Neural progenitor cell (in vitro differentiated cells): ENCODE measurements at regions not wholly inside any gene's neighbourhood (a gene's known extent, or its start where the extent isn't known, plus 50 kb on each side); places are given as distances from the start of the nearest gene placed in this dataset.

Experiments used
- EZH2 ChIP-seq: fragments of 200-600 bp; sonication (generic); IDR thresholded peaks from 2 replicates; pipeline ENCODE4 v1.6.1; 2017; ENCODE audit warnings: antibody characterized with exemption, mild to moderate bottlenecking, moderate library complexity
- EZH2phosphoT487 ChIP-seq: fragments of 200-600 bp; sonication (generic); IDR thresholded peaks from 2 replicates; pipeline ENCODE4 v1.6.1; 2017; ENCODE audit warnings: antibody characterized with exemption
- TF ChIP-seq, protein P1 (sequence below): fragments of 200-600 bp; sonication (generic); IDR thresholded peaks from 2 replicates; pipeline ENCODE4 v1.5.1; 2017; ENCODE audit warnings: antibody characterized with exemption, mild to moderate bottlenecking

DNA sequence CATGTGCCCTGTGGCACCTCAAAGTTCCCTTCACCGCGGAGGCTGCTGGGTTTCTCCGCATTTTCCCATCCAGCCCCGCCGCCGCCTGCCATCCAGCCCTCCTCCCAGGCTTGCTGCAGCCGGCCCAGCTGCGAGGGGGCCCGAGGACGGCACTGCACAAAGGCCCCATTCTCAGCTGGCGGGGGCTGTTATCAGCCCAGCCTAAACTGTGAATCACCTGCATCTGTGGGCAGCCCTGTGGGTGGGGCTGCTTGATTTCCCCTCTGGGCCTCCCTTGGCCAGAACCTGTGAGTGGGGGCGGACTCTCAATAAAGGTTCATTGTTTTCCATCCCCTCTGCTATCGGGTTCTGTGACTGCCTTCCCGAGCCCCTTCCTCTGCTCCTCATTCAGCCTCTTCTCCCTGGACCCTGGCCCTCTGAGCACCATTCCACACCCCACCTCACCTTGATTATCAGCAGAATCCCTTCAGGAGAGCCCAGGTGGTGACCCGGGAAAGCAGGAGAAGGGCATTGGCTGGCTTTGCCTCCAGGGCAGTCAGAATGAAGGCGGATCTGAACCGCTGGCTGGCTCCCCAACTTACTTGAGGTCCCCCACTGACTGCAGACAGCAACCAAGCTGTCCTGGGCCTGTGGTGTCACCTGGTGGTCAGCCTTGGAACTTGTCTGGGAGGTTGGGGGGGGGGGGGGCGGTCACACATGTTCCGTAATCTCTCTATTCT, 204.5 kb downstream of the ZFP36L2 start:
- TF ChIP-seq, protein P1, sequence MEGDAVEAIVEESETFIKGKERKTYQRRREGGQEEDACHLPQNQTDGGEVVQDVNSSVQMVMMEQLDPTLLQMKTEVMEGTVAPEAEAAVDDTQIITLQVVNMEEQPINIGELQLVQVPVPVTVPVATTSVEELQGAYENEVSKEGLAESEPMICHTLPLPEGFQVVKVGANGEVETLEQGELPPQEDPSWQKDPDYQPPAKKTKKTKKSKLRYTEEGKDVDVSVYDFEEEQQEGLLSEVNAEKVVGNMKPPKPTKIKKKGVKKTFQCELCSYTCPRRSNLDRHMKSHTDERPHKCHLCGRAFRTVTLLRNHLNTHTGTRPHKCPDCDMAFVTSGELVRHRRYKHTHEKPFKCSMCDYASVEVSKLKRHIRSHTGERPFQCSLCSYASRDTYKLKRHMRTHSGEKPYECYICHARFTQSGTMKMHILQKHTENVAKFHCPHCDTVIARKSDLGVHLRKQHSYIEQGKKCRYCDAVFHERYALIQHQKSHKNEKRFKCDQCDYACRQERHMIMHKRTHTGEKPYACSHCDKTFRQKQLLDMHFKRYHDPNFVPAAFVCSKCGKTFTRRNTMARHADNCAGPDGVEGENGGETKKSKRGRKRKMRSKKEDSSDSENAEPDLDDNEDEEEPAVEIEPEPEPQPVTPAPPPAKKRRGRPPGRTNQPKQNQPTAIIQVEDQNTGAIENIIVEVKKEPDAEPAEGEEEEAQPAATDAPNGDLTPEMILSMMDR = peak; percentile 63
- no peak for TF ChIP-seq EZH2
- no peak for TF ChIP-seq EZH2phosphoT487
